ENCODE measurements at regions not wholly inside any gene's neighbourhood (a gene's known extent, or its start where the extent isn't known, plus 50 kb on each side); places are given as distances from the start of the nearest gene placed in this dataset.

GRCh38 chr7:156127166-156128134 lies 315.2 kb upstream of the SHH start:
- no peak for TF ChIP-seq CTCF (conservative IDR thresholded peaks at IDR 0.05; ENCODE audit: low read depth, low read length)
- no peak overlapping the region for H3K4me3 ChIP-seq (ENCODE audit: low read depth, low read length)
- DNase-seq (ENCODE audit: low read depth) = no peak

GRCh38 chr7:156125841-156126730 lies 313.8 kb upstream of the SHH start:
- no peak for DNase-seq (ENCODE audit: low read depth)
- TF ChIP-seq CTCF (conservative IDR thresholded peaks at IDR 0.05; ENCODE audit: low read depth, low read length) = no peak
- no peak overlapping the region for H3K4me3 ChIP-seq (ENCODE audit: low read depth, low read length)

GRCh38 chr7:156124356-156124755 lies 312.1 kb upstream of the SHH start:
- TF ChIP-seq CTCF (conservative IDR thresholded peaks at IDR 0.05; ENCODE audit: low read depth, low read length) = no peak
- no peak overlapping the region for H3K4me3 ChIP-seq (ENCODE audit: low read depth, low read length)
- DNase-seq (ENCODE audit: low read depth) = no peak

GRCh38 chr7:156123362-156123761 lies 311.1 kb upstream of the SHH start:
- H3K4me3 ChIP-seq (ENCODE audit: low read depth, low read length) = no peak overlapping the region

GRCh38 chr7:156122752-156123354 lies 310.6 kb upstream of the SHH start:
- TF ChIP-seq CTCF (conservative IDR thresholded peaks at IDR 0.05; ENCODE audit: low read depth, low read length) = no peak

More at GRCh38 chr7:156123362-156123761, 311.1 kb upstream of the SHH start:
- no peak for DNase-seq (ENCODE audit: low read depth)
- no peak for TF ChIP-seq CTCF (conservative IDR thresholded peaks at IDR 0.05; ENCODE audit: low read depth, low read length)

GRCh38 chr7:156121956-156122355 lies 309.7 kb upstream of the SHH start:
- no peak overlapping the region for H3K4me3 ChIP-seq (ENCODE audit: low read depth, low read length)
- no peak for TF ChIP-seq CTCF (conservative IDR thresholded peaks at IDR 0.05; ENCODE audit: low read depth, low read length)
- no peak for DNase-seq (ENCODE audit: low read depth)

More at GRCh38 chr7:156122752-156123354, 310.6 kb upstream of the SHH start:
- H3K4me3 ChIP-seq (ENCODE audit: low read depth, low read length) = no peak overlapping the region
- DNase-seq (ENCODE audit: low read depth) = no peak

Measured in epithelial cell of proximal tubule (primary cell).